GM23338 (cell line): ENCODE measurements at regions not wholly inside any gene's neighbourhood (a gene's known extent, or its start where the extent isn't known, plus 50 kb on each side); places are given as distances from the start of the nearest gene placed in this dataset.

ENCODE experiments used
- ATAC-seq: fragments of 200-7000 bp; cut with Tn5 transposase; 3 replicates; pipeline ENCODE4 v1.9.1; 2020
- DNase-seq: peaks from one replicate; pipeline ENCODE4 v3.0.0-alpha.2; 2015; ENCODE audit warnings: low spot score
- H2AFZ ChIP-seq: fragments of 200-600 bp; sonication (generic); 2 replicates; pipeline ENCODE4 v1.8.0; 2016; ENCODE audit warnings: antibody characterized with exemption, mild to moderate bottlenecking, moderate library complexity
- H3F3A ChIP-seq: fragments of 200-600 bp; sonication (generic); replicated peaks from 2 replicates; pipeline ENCODE4 v1.8.0; 2017; ENCODE audit warnings: antibody characterized with exemption, mixed run types, low read depth
- H3K27ac ChIP-seq: fragments of 200-600 bp; sonication (generic); 2 replicates; pipeline ENCODE4 v1.6.1; 2016; ENCODE audit warnings: low read depth
- H3K27me3 ChIP-seq: fragments of 200-600 bp; sonication (generic); 2 replicates; pipeline ENCODE4 v1.8.0; 2016; ENCODE audit warnings: mild to moderate bottlenecking, mixed run types, moderate library complexity; ENCODE audit not compliant: insufficient read depth
- H3K36me3 ChIP-seq: fragments of 200-600 bp; sonication (generic); 2 replicates; pipeline ENCODE4 v1.8.0; 2016; ENCODE audit warnings: mild to moderate bottlenecking; ENCODE audit not compliant: insufficient read depth
- H3K4me1 ChIP-seq: fragments of 200-600 bp; sonication (generic); 2 replicates; pipeline ENCODE4 v1.8.0; 2016; ENCODE audit warnings: mild to moderate bottlenecking, moderate library complexity; ENCODE audit not compliant: insufficient read depth
- H3K4me2 ChIP-seq: fragments of 200-600 bp; sonication (generic); 2 replicates; pipeline ENCODE4 v1.7.1; 2017; ENCODE audit warnings: mixed run types
- H3K4me3 ChIP-seq: fragments of 200-600 bp; sonication (generic); 2 replicates; pipeline ENCODE4 v1.6.1; 2016; ENCODE audit warnings: mixed run types
- H3K79me2 ChIP-seq: fragments of 200-600 bp; sonication (generic); replicated peaks from 2 replicates; pipeline ENCODE4 v1.8.0; 2017; ENCODE audit warnings: mild to moderate bottlenecking; ENCODE audit not compliant: insufficient read depth
- H3K9me2 ChIP-seq: fragments of 200-600 bp; sonication (generic); 2 replicates; pipeline ENCODE4 v1.8.0; 2017; ENCODE audit not compliant: insufficient read depth
- H4K20me1 ChIP-seq: fragments of 200-600 bp; sonication (generic); replicated peaks from 2 replicates; pipeline ENCODE4 v1.8.0; 2017; ENCODE audit warnings: mild to moderate bottlenecking; ENCODE audit not compliant: insufficient read depth
- H3K27ac Mint-ChIP-seq: 2 replicates; pipeline ENCODE4 v1.8.0; 2020; ENCODE audit warnings: inconsistent platforms, mild to moderate bottlenecking, moderate library complexity, mixed read lengths
- H3K27me3 Mint-ChIP-seq: 3 replicates; pipeline ENCODE4 v1.8.0; 2022; ENCODE audit warnings: low read depth, mild to moderate bottlenecking, moderate library complexity, mixed read lengths, inconsistent platforms; ENCODE audit not compliant: insufficient read depth, poor library complexity
- H3K36me3 Mint-ChIP-seq: 3 replicates; pipeline ENCODE4 v1.8.0; 2021; ENCODE audit warnings: low read depth, mild to moderate bottlenecking, inconsistent platforms, moderate library complexity, mixed read lengths
- H3K4me1 Mint-ChIP-seq: 3 replicates; pipeline ENCODE4 v1.8.0; 2020; ENCODE audit warnings: mild to moderate bottlenecking, inconsistent platforms, mixed read lengths
- H3K4me3 Mint-ChIP-seq: 3 replicates; pipeline ENCODE4 v1.8.0; 2021; ENCODE audit warnings: moderate library complexity, mild to moderate bottlenecking, inconsistent platforms, mixed read lengths
- H3K9me3 Mint-ChIP-seq: 3 replicates; pipeline ENCODE4 v1.8.0; 2020; ENCODE audit warnings: moderate library complexity, mild to moderate bottlenecking, inconsistent platforms, mixed read lengths
- CREB1 ChIP-seq: fragments of 250-450 bp; sonication (Bioruptor Pico); IDR thresholded peaks from 2 replicates; pipeline ENCODE4 v1.5.0; 2020; ENCODE audit warnings: low read depth, mild to moderate bottlenecking, moderate library complexity
- CTCF ChIP-seq, 2 experiments: fragments of 200-600 bp in 1 of 2; sonication (generic) in 1 of 2; conservative IDR thresholded peaks; 2 replicates each; pipeline versions ENCODE4 v1.5.1 to v1.6.1; 2016 to 2017; ENCODE audit warnings: antibody characterized with exemption in 2 of 2, low read depth in 2 of 2, mild to moderate bottlenecking in 2 of 2, moderate library complexity in 1 of 2
- ETS1 ChIP-seq: IDR thresholded peaks from 2 replicates; pipeline ENCODE4 v1.6.1; 2016; ENCODE audit warnings: antibody characterized with exemption
- EZH2 ChIP-seq: fragments of 200-600 bp; sonication (generic); IDR thresholded peaks from one replicate; pipeline ENCODE4 v1.8.0; 2017; ENCODE audit warnings: antibody characterized with exemption, mild to moderate bottlenecking, low read depth; ENCODE audit not compliant: unreplicated experiment
- EZH2phosphoT487 ChIP-seq: fragments of 200-600 bp; sonication (generic); IDR thresholded peaks from one replicate; pipeline ENCODE4 v1.8.1; 2018; ENCODE audit warnings: antibody characterized with exemption; ENCODE audit not compliant: unreplicated experiment
- JUNB ChIP-seq: IDR thresholded peaks from one replicate; pipeline ENCODE4 v1.6.1; 2016; ENCODE audit warnings: antibody characterized with exemption; ENCODE audit not compliant: unreplicated experiment
- NANOG ChIP-seq: IDR thresholded peaks from 2 replicates; pipeline ENCODE4 v1.6.1; 2016; ENCODE audit warnings: antibody characterized with exemption, borderline replicate concordance
- POLR2AphosphoS5 ChIP-seq: IDR thresholded peaks from 2 replicates; pipeline ENCODE4 v1.6.1; 2016; ENCODE audit warnings: antibody characterized with exemption, low read depth
- REST ChIP-seq: IDR thresholded peaks from one replicate; pipeline ENCODE4 v1.6.1; 2018; ENCODE audit warnings: antibody characterized with exemption; ENCODE audit not compliant: unreplicated experiment
- STAT1 ChIP-seq: IDR thresholded peaks from one replicate; pipeline ENCODE4 v1.6.1; 2016; ENCODE audit warnings: antibody characterized with exemption; ENCODE audit not compliant: unreplicated experiment
- ZNF114 ChIP-seq: fragments of 250-450 bp; sonication (Bioruptor Pico); IDR thresholded peaks from 2 replicates; pipeline ENCODE4 v1.5.0; 2020; ENCODE audit warnings: mild to moderate bottlenecking, moderate library complexity
- ZNF331 ChIP-seq: fragments of 250-450 bp; sonication (Bioruptor Pico); IDR thresholded peaks from 2 replicates; pipeline ENCODE4 v1.5.0; 2020; ENCODE audit warnings: low read depth, mild to moderate bottlenecking, moderate library complexity
- ZNF462 ChIP-seq: fragments of 250-450 bp; sonication (Bioruptor Pico); IDR thresholded peaks from 2 replicates; pipeline ENCODE4 v1.5.0; 2020; ENCODE audit warnings: mild to moderate bottlenecking, moderate library complexity

GRCh38 chr1:78401148-78401547 lies 89.6 kb upstream of the PTGFR start:
- Histone ChIP-seq H3F3A (no peaks in the 10 kb centered on the region), H4K20me1 (no peaks in the 10 kb centered on the region), H2AFZ (no peak overlapping the region), H3K4me3 (no peak overlapping the region), H3K4me2 (no peak overlapping the region), H3K27me3 (no peaks in the 10 kb centered on the region), H3K9me2 (no peaks in the 10 kb centered on the region), H3K36me3 (no peaks in the 10 kb centered on the region), H3K79me2 (no peaks in the 10 kb centered on the region), H3K4me1 (no peaks in the 10 kb centered on the region), H3K27ac (no peak overlapping the region)
- H3K27ac Mint-ChIP-seq: no peak overlapping the region
- ATAC-seq (no peak), DNase-seq (no peak)
- H3K4me1 Mint-ChIP-seq: peaks cover 4% of the 10 kb centered on the region
- TF ChIP-seq ZNF462 (CRISPR knock-in tag): no peak
- TF ChIP-seq EZH2phosphoT487: no peak
- TF ChIP-seq STAT1: no peak
- TF ChIP-seq ZNF331 (CRISPR knock-in tag): no peak
- no peak for TF ChIP-seq JUNB
- no peak for TF ChIP-seq ZNF114 (CRISPR knock-in tag)
- no peak for TF ChIP-seq REST
- no peak for TF ChIP-seq NANOG
- no peak for TF ChIP-seq EZH2
- no peak for TF ChIP-seq CREB1 (CRISPR knock-in tag)
- TF ChIP-seq POLR2AphosphoS5: no peak
- TF ChIP-seq ETS1: no peak
- TF ChIP-seq CTCF (conservative IDR thresholded peaks at IDR 0.05; ENCODE audit: low read depth in 2 of 2): no peak
- H3K36me3 Mint-ChIP-seq: peaks cover 3% of the 10 kb centered on the region; the same call in 1 of the 3 replicates
- H3K27me3 Mint-ChIP-seq: no peaks in the 10 kb centered on the region
- H3K4me3 Mint-ChIP-seq: no peak overlapping the region
- H3K9me3 Mint-ChIP-seq: peaks cover 3% of the 10 kb centered on the region
